ENCODE measurements at regions not wholly inside any gene's neighbourhood (a gene's known extent, or its start where the extent isn't known, plus 50 kb on each side); places are given as distances from the start of the nearest gene placed in this dataset.

- no peak for TF ChIP-seq CTCF (IDR thresholded peaks at IDR 0.05; ENCODE audit: insufficient read depth, low read length, severe bottlenecking)
- DNase-seq (ENCODE audit: low read depth) (no peak), FAIRE-seq (no peak)
- Histone ChIP-seq H3K36me3 (ENCODE audit: control insufficient read depth, insufficient read depth, low read length) (no peaks in the 10 kb centered on the region), H3K4me3 (ENCODE audit: low read depth, low read length) (no peak overlapping the region), H3K27me3 (ENCODE audit: control insufficient read depth, insufficient read depth, low read length) (no peaks in the 10 kb centered on the region)
Measured at GRCh38 chr4:162406637-162407365, 243.0 kb upstream of the FSTL5 start.

- DNase-seq (ENCODE audit: low read depth) (no peak), FAIRE-seq (no peak)
- TF ChIP-seq CTCF (IDR thresholded peaks at IDR 0.05; ENCODE audit: insufficient read depth, low read length, severe bottlenecking), result no peak
- Histone ChIP-seq H3K4me3 (ENCODE audit: low read depth, low read length) (no peak overlapping the region), H3K27me3 (ENCODE audit: control insufficient read depth, insufficient read depth, low read length) (no peaks in the 10 kb centered on the region), H3K36me3 (ENCODE audit: control insufficient read depth, insufficient read depth, low read length) (no peaks in the 10 kb centered on the region)
Measured at GRCh38 chr4:162403932-162404331, 240.1 kb upstream of the FSTL5 start.

- Histone ChIP-seq H3K4me3 (ENCODE audit: low read depth, low read length) (no peak overlapping the region), H3K36me3 (ENCODE audit: control insufficient read depth, insufficient read depth, low read length) (no peaks in the 10 kb centered on the region), H3K27me3 (ENCODE audit: control insufficient read depth, insufficient read depth, low read length) (no peaks in the 10 kb centered on the region)
- TF ChIP-seq CTCF (IDR thresholded peaks at IDR 0.05; ENCODE audit: insufficient read depth, low read length, severe bottlenecking), result no peak
- FAIRE-seq (no peak), DNase-seq (ENCODE audit: low read depth) (no peak)
Measured at GRCh38 chr4:162403419-162403818, 239.6 kb upstream of the FSTL5 start.

- FAIRE-seq, result no peak
- no peak for DNase-seq (ENCODE audit: low read depth)
- H3K27me3 ChIP-seq (ENCODE audit: control insufficient read depth, insufficient read depth, low read length), result no peaks in the 10 kb centered on the region
- H3K36me3 ChIP-seq (ENCODE audit: control insufficient read depth, insufficient read depth, low read length), result no peaks in the 10 kb centered on the region
- no peak for TF ChIP-seq CTCF (IDR thresholded peaks at IDR 0.05; ENCODE audit: insufficient read depth, low read length, severe bottlenecking)
- no peak overlapping the region for H3K4me3 ChIP-seq (ENCODE audit: low read depth, low read length)
Measured at GRCh38 chr4:162401021-162401420, 237.2 kb upstream of the FSTL5 start.

- DNase-seq (ENCODE audit: low read depth), result no peak
- TF ChIP-seq CTCF (IDR thresholded peaks at IDR 0.05; ENCODE audit: insufficient read depth, low read length, severe bottlenecking), result no peak
- no peaks in the 10 kb centered on the region for H3K27me3 ChIP-seq (ENCODE audit: control insufficient read depth, insufficient read depth, low read length)
- FAIRE-seq, result no peak
- no peaks in the 10 kb centered on the region for H3K36me3 ChIP-seq (ENCODE audit: control insufficient read depth, insufficient read depth, low read length)
- no peak overlapping the region for H3K4me3 ChIP-seq (ENCODE audit: low read depth, low read length)
Measured at GRCh38 chr4:162392946-162393345, 229.1 kb upstream of the FSTL5 start.

- no peaks in the 10 kb centered on the region for H3K27me3 ChIP-seq (ENCODE audit: control insufficient read depth, insufficient read depth, low read length)
- no peak overlapping the region for H3K4me3 ChIP-seq (ENCODE audit: low read depth, low read length)
- TF ChIP-seq CTCF (IDR thresholded peaks at IDR 0.05; ENCODE audit: insufficient read depth, low read length, severe bottlenecking), result no peak
- FAIRE-seq (no peak), DNase-seq (ENCODE audit: low read depth) (no peak)
- no peaks in the 10 kb centered on the region for H3K36me3 ChIP-seq (ENCODE audit: control insufficient read depth, insufficient read depth, low read length)
Measured at GRCh38 chr4:162366146-162366545, 202.3 kb upstream of the FSTL5 start.

All from bronchial epithelial cell (primary cell).